Nephron (organoid): ENCODE measurements at regions not wholly inside any gene's neighbourhood (a gene's known extent, or its start where the extent isn't known, plus 50 kb on each side); places are given as distances from the start of the nearest gene placed in this dataset.

Source experiments
- H3K27ac Mint-ChIP-seq, 3 experiments: 2 replicates each; pipeline ENCODE4 v1.8.0; 2020; ENCODE audit warnings: mixed read lengths in 3 of 3, mild to moderate bottlenecking in 2 of 3, moderate library complexity in 1 of 3
- H3K27me3 Mint-ChIP-seq: 2 replicates; pipeline ENCODE4 v1.8.0; 2021; ENCODE audit warnings: low read depth, mild to moderate bottlenecking, moderate library complexity, mixed read lengths
- H3K36me3 Mint-ChIP-seq: 2 replicates; pipeline ENCODE4 v1.8.0; 2020; ENCODE audit warnings: low read depth, mixed read lengths
- H3K4me1 Mint-ChIP-seq: 2 replicates; pipeline ENCODE4 v1.8.0; 2020; ENCODE audit warnings: mixed read lengths
- H3K4me3 Mint-ChIP-seq, 3 experiments: 2 replicates each; pipeline ENCODE4 v1.8.0; 2020; ENCODE audit warnings: mild to moderate bottlenecking in 3 of 3, mixed read lengths in 3 of 3, moderate library complexity in 2 of 3
- H3K9me3 Mint-ChIP-seq: 2 replicates; pipeline ENCODE4 v1.8.0; 2020; ENCODE audit warnings: mixed read lengths
- CTCF ChIP-seq, 3 experiments: fragments of 200-600 bp; sonication (generic); IDR thresholded peaks; one replicate each; pipeline ENCODE4 v1.5.0; 2021; ENCODE audit warnings: antibody characterized with exemption in 3 of 3; ENCODE audit not compliant: unreplicated experiment in 3 of 3

GRCh38 chr3:10669490-10670048 lies 146.5 kb upstream of the SLC6A11 start:
- TF ChIP-seq CTCF (IDR thresholded peaks at IDR 0.05; ENCODE audit: unreplicated experiment in 3 of 3), result no peak
- H3K4me3 Mint-ChIP-seq, result no peak overlapping the region

GRCh38 chr3:10672422-10672821 lies 143.6 kb upstream of the SLC6A11 start:
- H3K36me3 Mint-ChIP-seq, result no peaks in the 10 kb centered on the region
- H3K9me3 Mint-ChIP-seq, result no peaks in the 10 kb centered on the region
- no peak overlapping the region for H3K27ac Mint-ChIP-seq
- H3K4me1 Mint-ChIP-seq, result peaks cover 5% of the 10 kb centered on the region
- TF ChIP-seq CTCF (IDR thresholded peaks at IDR 0.05; ENCODE audit: unreplicated experiment in 3 of 3), result no peak
- H3K4me3 Mint-ChIP-seq, result no peak overlapping the region
- peaks cover 56% of the 10 kb centered on the region for H3K27me3 Mint-ChIP-seq

More at GRCh38 chr3:10669490-10670048, 146.5 kb upstream of the SLC6A11 start:
- Mint-ChIP-seq H3K9me3 (no peaks in the 10 kb centered on the region), H3K4me1 (peaks cover 5% of the 10 kb centered on the region), H3K27me3 (peaks cover 62% of the 10 kb centered on the region), H3K27ac (no peak overlapping the region), H3K36me3 (no peaks in the 10 kb centered on the region)

- no peak for TF ChIP-seq CTCF (IDR thresholded peaks at IDR 0.05; ENCODE audit: unreplicated experiment in 3 of 3)
- Mint-ChIP-seq H3K36me3 (no peaks in the 10 kb centered on the region), H3K4me3 (no peak overlapping the region), H3K9me3 (no peaks in the 10 kb centered on the region), H3K4me1 (peaks cover 5% of the 10 kb centered on the region), H3K27me3 (peaks cover 41% of the 10 kb centered on the region), H3K27ac (no peak overlapping the region)
These were observed 141.4 kb upstream of the SLC6A11 start for GRCh38 chr3:10674578-10674977.

DNA sequence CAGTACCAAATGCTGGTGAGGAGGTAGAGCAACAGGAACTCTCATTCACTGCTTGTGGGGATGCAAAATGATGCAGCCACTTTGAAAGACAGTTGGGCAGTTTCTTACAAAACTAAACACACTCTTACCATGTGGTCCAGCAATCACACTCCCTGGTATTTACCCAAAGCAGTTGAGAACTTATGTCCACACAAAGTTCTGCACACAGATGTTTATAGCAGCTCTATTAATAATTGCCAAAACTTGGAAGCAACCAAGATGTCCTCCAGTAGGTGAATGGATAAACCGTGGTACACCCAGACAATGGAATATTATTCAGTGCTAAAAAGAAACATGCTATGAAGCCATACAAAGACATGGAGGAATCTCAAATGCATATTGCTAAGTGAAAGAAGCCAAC lies 139.1 kb upstream of the SLC6A11 start:
- H3K27ac Mint-ChIP-seq, result no peak overlapping the region
- H3K4me3 Mint-ChIP-seq, result no peak overlapping the region
- H3K4me1 Mint-ChIP-seq, result peaks cover 5% of the 10 kb centered on the region
- no peaks in the 10 kb centered on the region for H3K9me3 Mint-ChIP-seq
- H3K27me3 Mint-ChIP-seq, result peaks cover 52% of the 10 kb centered on the region
- H3K36me3 Mint-ChIP-seq, result no peaks in the 10 kb centered on the region
- no peak for TF ChIP-seq CTCF (IDR thresholded peaks at IDR 0.05; ENCODE audit: unreplicated experiment in 3 of 3)

- Mint-ChIP-seq H3K27ac (no peak overlapping the region), H3K36me3 (no peaks in the 10 kb centered on the region), H3K9me3 (no peaks in the 10 kb centered on the region), H3K4me3 (no peak overlapping the region), H3K4me1 (no peaks in the 10 kb centered on the region), H3K27me3 (peaks cover 43% of the 10 kb centered on the region)
- TF ChIP-seq CTCF (IDR thresholded peaks at IDR 0.05; ENCODE audit: unreplicated experiment in 3 of 3), result no peak
These were observed 137.1 kb upstream of the SLC6A11 start for GRCh38 chr3:10678796-10679376.

- H3K27me3 Mint-ChIP-seq, result peaks cover 42% of the 10 kb centered on the region
- H3K36me3 Mint-ChIP-seq, result no peaks in the 10 kb centered on the region
- H3K27ac Mint-ChIP-seq, result no peak overlapping the region
- H3K4me3 Mint-ChIP-seq, result no peak overlapping the region
- no peaks in the 10 kb centered on the region for H3K9me3 Mint-ChIP-seq
- no peak for TF ChIP-seq CTCF (IDR thresholded peaks at IDR 0.05; ENCODE audit: unreplicated experiment in 3 of 3)
- no peaks in the 10 kb centered on the region for H3K4me1 Mint-ChIP-seq
These were observed 135.2 kb upstream of the SLC6A11 start for GRCh38 chr3:10680796-10681195.
